Lung (tissue), 11 donors: ENCODE measurements at regions not wholly inside any gene's neighbourhood (a gene's known extent, or its start where the extent isn't known, plus 50 kb on each side); places are given as distances from the start of the nearest gene placed in this dataset.
"Not testable (repeated sequence)": the region's sequence is repeated elsewhere in the genome, so short reads cannot be mapped to it uniquely, and the experiment has no call there.

Experiments used
- ATAC-seq: fragments of 200-7000 bp; cut with Tn5 transposase; one replicate; pipeline ENCODE4 v1.9.1; 2020; ENCODE audit warnings: moderate number of reproducible peaks; ENCODE audit not compliant: insufficient read depth, low FRiP score
- DNase-seq, 3 donors: peaks; one replicate each; pipeline ENCODE4 v3.0.0-alpha.2; 2013 to 2017
- H3K27ac ChIP-seq, 2 donors: one replicate each; pipeline ENCODE4 v1.5.1; 2013; ENCODE audit warnings: mild to moderate bottlenecking in 2 of 2, moderate library complexity in 2 of 2, control low read depth in 1 of 2, inconsistent platforms in 1 of 2, low read depth in 1 of 2, low read length in 1 of 2
- H3K27me3 ChIP-seq, 3 donors: one replicate each; pipeline ENCODE4 v1.5.1; 2013; ENCODE audit warnings: low read length in 2 of 3; ENCODE audit not compliant: control insufficient read depth in 3 of 3, insufficient read depth in 3 of 3
- H3K36me3 ChIP-seq, 4 donors: one replicate each; pipeline ENCODE4 v1.5.1; 2013; ENCODE audit warnings: low read length in 4 of 4, mild to moderate bottlenecking in 1 of 4, moderate library complexity in 1 of 4; ENCODE audit not compliant: control insufficient read depth in 4 of 4, insufficient read depth in 4 of 4
- H3K4me1 ChIP-seq, 5 donors: one replicate each; pipeline ENCODE4 v1.5.1; 2013; ENCODE audit warnings: low read length in 5 of 5, mild to moderate bottlenecking in 2 of 5, moderate library complexity in 1 of 5; ENCODE audit not compliant: control insufficient read depth in 5 of 5, insufficient read depth in 5 of 5
- H3K4me3 ChIP-seq: one replicate; pipeline ENCODE4 v1.5.1; 2013; ENCODE audit warnings: mild to moderate bottlenecking, control low read depth, moderate library complexity
- H3K9ac ChIP-seq, 2 donors: one replicate each; pipeline ENCODE4 v1.5.1; 2013; ENCODE audit warnings: low read length in 2 of 2, control low read depth in 1 of 2; ENCODE audit not compliant: insufficient read depth in 1 of 2
- H3K9me3 ChIP-seq, 4 donors: one replicate each; pipeline ENCODE4 v1.5.1; 2013; ENCODE audit warnings: low read length in 3 of 4, mild to moderate bottlenecking in 1 of 4, moderate library complexity in 1 of 4; ENCODE audit not compliant: control insufficient read depth in 4 of 4, insufficient read depth in 3 of 4
- WGBS, 2 donors: extraction: QIAGEN DNeasy Blood & Tissue Kit; methylation state at CpG; one replicate each; pipeline ENCODE4 v1.1.7; 2013; 5-methylcytosine and 5-hydroxymethylcytosine counted together
- TF ChIP-seq, protein P1 (sequence below): IDR thresholded peaks from 2 replicates; pipeline ENCODE4 v1.5.1; 2012; ENCODE audit warnings: mild to moderate bottlenecking; ENCODE audit errors: control extremely low read depth, extremely low read depth
- donor health status: control.
- donor health status: control.
- donor health status: Bipolar disorder and iron deficiency.
- donor health status: healthy.
- donor health status: DM: yes; HTN: yes; CAD: no.

GRCh38 chr7:56328327-56328726, 212.1 kb upstream of the NUPR2 start:
- H3K27ac ChIP-seq, H3K9ac ChIP-seq, H3K27me3 ChIP-seq, ATAC-seq, DNase-seq, H3K9me3 ChIP-seq, H3K36me3 ChIP-seq, H3K4me1 ChIP-seq, H3K4me3 ChIP-seq: not testable (repeated sequence)
- WGBS, 2 donors: 75 to 79% methylated on average over 9 of the region's 9 CpGs

GRCh38 chr7:56290548-56290947, 174.3 kb upstream of the NUPR2 start:
- Histone ChIP-seq H3K4me3 (no peak overlapping the region), H3K9ac (no peak overlapping the region), H3K9me3 (peaks cover 0 to 7% (median 4%) of the 10 kb centered on the region in 4 donors), H3K27ac (no peak overlapping the region), H3K27me3 (no peaks in the 10 kb centered on the region), H3K36me3 (no peaks in the 10 kb centered on the region), H3K4me1 (peaks cover 0 to 4% (median 0%) of the 10 kb centered on the region in 5 donors)
- no peak for ATAC-seq
- WGBS, 2 donors: 75 to 81% methylated on average over 7 of the region's 7 CpGs
- no peak for DNase-seq
- TF ChIP-seq, protein P1, sequence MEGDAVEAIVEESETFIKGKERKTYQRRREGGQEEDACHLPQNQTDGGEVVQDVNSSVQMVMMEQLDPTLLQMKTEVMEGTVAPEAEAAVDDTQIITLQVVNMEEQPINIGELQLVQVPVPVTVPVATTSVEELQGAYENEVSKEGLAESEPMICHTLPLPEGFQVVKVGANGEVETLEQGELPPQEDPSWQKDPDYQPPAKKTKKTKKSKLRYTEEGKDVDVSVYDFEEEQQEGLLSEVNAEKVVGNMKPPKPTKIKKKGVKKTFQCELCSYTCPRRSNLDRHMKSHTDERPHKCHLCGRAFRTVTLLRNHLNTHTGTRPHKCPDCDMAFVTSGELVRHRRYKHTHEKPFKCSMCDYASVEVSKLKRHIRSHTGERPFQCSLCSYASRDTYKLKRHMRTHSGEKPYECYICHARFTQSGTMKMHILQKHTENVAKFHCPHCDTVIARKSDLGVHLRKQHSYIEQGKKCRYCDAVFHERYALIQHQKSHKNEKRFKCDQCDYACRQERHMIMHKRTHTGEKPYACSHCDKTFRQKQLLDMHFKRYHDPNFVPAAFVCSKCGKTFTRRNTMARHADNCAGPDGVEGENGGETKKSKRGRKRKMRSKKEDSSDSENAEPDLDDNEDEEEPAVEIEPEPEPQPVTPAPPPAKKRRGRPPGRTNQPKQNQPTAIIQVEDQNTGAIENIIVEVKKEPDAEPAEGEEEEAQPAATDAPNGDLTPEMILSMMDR: no peak

- H3K27me3 ChIP-seq: no peaks in the 10 kb centered on the region
- TF ChIP-seq, protein P1: no peak
- H3K27ac ChIP-seq: peak overlapping the region in 1 of 2 donors; percentile 53
- no peak overlapping the region for H3K9ac ChIP-seq
- H3K4me3 ChIP-seq: peak overlapping the region; percentile 54
- peaks cover 0 to 7% (median 2%) of the 10 kb centered on the region in 4 donors for H3K9me3 ChIP-seq
- peaks cover 0 to 4% (median 0%) of the 10 kb centered on the region in 5 donors for H3K4me1 ChIP-seq
- no peaks in the 10 kb centered on the region for H3K36me3 ChIP-seq
- ATAC-seq (peak; percentile 47), DNase-seq (peak; percentile 25 to 71 (median 39))
- 4 to 11% methylated on average over 48 to 57 of the region's 57 CpGs for WGBS, 2 donors
Observed at GRCh38 chr7:56287429-56288138, 171.4 kb upstream of the NUPR2 start.

GRCh38 chr7:56256108-56256507, 139.9 kb upstream of the NUPR2 start:
- ATAC-seq (no peak), DNase-seq (no peak)
- no peak overlapping the region for H3K4me3 ChIP-seq
- no peaks in the 10 kb centered on the region for H3K4me1 ChIP-seq
- no peaks in the 10 kb centered on the region for H3K36me3 ChIP-seq
- no peak overlapping the region for H3K27ac ChIP-seq
- peaks cover 0 to 18% (median 2%) of the 10 kb centered on the region in 4 donors for H3K9me3 ChIP-seq
- no peaks in the 10 kb centered on the region for H3K27me3 ChIP-seq
- 75 to 80% methylated on average over 7 of the region's 7 CpGs for WGBS, 2 donors
- H3K9ac ChIP-seq: no peak overlapping the region
- TF ChIP-seq, protein P1: no peak
